GM19455 (cell line): ENCODE measurements at regions not wholly inside any gene's neighbourhood (a gene's known extent, or its start where the extent isn't known, plus 50 kb on each side); places are given as distances from the start of the nearest gene placed in this dataset.
"Not testable (repeated sequence)": the region's sequence is repeated elsewhere in the genome, so short reads cannot be mapped to it uniquely, and the experiment has no call there.

Experiments
- ATAC-seq: cut with Tn5 transposase; IDR thresholded peaks from one replicate; pipeline ENCODE4 v1.9.1; 2021; ENCODE audit not compliant: unreplicated experiment

GRCh38 chr17:77834170-77835115 is 124.1 kb upstream of the TNRC6C start:
- no peak for ATAC-seq

DNA sequence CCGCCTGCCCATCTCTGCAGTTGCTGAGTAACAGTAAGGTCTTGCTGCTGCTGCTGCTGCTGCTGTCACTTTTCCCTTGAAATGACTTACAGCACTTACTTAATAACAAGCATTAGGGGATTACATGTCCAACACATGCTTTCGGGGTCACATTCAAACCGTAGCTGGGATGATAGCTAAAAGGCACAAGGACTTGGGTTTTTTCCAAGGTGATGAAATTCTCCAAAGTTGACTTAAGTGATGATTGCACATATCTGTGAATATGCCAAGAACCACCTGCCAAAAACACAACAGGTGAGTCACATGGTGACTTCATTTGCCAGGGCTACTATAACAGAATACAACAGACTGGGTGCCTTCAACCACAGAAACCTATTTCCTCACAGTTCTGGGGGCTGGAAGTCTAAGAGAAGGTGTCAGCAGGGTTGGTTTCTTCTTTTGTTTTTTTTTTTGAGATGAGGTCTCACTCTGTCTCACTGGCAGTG is 121.9 kb upstream of the TNRC6C start:
- no peak for ATAC-seq

- ATAC-seq, result not testable (repeated sequence)
Measured at GRCh38 chr17:77837072-77837471, 121.4 kb upstream of the TNRC6C start.

- ATAC-seq, result no peak
Measured at GRCh38 chr17:77837917-77838316, 120.6 kb upstream of the TNRC6C start.

- ATAC-seq, result no peak
Measured at GRCh38 chr17:77838748-77839697, 119.5 kb upstream of the TNRC6C start.

DNA sequence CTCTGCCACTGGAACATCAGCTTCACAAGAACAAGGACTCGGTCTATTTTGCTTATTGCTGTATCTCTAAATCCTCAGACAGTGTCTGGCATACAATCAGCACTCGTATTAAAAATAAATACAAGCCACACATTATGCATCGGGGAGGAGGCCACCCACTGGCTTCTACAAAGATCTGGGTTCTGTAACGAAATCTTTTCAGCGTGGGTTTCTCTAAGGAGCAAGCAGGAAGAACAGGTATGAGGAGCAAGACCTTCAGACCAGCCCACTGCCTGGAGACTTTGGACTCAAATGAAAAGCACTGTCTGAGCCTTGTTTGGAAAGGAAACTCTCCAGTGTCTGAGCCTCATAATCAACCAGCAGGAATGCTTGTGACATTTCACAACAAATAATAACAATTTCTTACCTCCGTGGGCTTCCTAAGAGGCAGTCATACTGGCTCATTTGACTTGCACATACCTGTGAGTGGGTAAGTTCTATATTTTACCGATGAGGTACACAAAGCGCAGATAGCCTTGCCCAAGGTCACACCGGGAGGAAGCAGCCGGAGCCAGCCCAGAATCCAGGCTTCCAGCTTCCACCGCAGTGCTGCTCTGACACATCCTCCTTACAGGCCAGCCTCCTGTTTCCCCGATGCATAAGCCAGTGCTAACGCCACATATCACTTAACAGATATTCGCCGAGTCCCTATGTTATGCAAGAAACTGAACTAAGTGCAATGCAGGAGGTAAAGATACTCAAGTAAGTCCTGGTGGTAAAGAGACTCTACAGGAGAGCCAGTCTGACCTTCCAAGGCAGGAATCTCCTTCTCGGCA is 118.6 kb upstream of the TNRC6C start:
- no peak for ATAC-seq

DNA sequence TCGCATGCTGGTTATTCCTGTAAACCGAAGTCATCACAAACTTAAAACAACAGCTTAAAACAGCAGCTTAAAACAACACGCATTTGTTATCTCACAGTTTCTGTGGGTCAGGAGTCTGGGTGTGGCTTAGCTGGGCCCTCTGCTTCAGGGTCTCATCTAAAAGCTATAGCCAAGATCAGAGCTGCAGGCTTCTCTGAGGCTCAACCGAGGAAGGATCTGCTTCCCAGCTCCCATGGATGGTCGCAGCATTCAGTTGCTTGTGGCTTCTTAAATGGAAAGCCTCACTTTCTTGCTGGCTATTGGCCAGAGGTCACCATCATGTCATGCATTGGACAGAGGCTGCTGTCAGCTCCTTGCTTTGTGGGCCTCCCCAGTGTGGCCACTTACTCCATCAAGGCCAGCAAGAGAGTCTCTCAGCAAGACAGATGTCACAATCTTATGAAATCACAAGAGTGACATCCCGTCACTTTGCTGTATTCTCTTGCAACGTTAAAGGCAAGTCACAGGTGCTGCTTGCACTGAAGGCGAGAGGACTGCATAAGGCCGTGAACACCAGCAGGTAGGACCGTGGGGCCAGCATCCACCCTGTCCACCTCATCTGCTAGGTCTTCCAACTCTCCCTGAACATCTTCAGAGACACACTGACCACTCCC is 117.9 kb upstream of the TNRC6C start:
- no peak for ATAC-seq

DNA sequence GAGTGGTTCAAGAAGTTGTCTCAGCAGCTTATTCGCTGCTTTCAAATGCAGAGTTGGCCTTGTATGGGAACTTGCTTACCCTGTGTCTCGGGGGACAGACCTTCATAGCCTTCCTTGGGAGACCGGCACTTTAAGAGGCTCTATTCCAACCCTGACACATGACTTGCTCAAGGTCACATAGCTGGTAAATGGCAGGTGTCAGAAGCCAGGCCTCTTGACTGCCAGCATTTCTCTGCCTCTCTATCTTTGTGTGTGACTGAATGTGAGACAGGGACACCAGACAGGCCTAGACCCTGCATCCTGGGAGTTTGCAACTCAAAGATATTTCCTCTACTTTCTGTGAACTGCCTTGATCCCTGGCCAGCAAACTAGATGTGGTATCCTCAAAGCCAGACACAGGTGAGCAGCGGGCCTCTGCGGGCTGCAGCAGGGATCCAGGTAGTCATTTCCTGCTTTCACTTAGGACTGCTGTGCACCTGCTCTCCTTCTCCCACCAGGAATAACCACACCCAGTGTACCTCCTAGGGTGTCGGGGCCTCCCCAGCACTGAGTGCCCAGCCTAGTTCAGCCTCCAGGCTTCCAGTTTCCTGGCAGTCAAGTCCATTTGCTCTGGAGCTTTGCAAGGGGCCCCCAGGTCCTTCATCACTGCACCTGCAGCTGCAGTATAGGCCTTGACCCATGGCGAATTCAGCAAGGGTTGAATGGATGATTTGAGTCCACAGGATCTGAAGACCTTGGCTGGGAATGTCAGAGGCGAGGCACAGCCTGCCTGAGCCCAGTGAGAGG is 116.6 kb upstream of the TNRC6C start:
- no peak for ATAC-seq

GRCh38 chr17:77842528-77843147 is 115.9 kb upstream of the TNRC6C start:
- no peak for ATAC-seq

DNA sequence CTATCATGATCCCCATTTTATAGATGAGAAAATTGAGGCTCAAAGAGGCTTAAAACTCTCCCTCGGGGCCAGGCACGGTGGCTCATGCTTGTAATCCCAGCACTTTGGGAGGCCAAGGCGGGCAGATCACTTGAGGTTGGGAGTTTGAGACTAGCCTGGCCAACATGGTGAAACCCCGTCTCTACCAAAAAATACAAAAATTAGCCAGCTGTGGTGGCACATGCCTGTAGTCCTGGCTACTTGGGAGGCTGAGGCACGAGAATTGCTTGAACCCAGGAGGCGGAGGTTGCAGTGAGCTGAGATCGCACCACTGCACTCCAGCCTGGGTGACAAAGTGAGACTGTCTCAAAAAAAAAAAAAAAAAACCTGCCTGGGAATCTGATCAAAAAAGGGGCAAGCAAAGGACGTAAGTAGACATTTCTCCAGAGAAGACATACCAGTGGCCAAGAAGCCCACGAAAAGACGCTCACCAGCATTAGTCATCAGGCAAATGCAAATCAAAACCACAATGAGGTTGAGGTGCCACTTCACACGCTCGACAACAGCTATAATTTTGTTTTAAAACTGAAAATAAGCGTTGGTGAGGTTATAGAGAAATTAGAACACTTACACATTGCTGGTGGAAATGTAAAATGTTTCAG is 115.1 kb upstream of the TNRC6C start:
- ATAC-seq, result not testable (repeated sequence)

- no peak for ATAC-seq
Measured at GRCh38 chr17:77843896-77844295, 114.6 kb upstream of the TNRC6C start.

GRCh38 chr17:77844681-77845080 is 113.8 kb upstream of the TNRC6C start:
- ATAC-seq, result no peak

DNA sequence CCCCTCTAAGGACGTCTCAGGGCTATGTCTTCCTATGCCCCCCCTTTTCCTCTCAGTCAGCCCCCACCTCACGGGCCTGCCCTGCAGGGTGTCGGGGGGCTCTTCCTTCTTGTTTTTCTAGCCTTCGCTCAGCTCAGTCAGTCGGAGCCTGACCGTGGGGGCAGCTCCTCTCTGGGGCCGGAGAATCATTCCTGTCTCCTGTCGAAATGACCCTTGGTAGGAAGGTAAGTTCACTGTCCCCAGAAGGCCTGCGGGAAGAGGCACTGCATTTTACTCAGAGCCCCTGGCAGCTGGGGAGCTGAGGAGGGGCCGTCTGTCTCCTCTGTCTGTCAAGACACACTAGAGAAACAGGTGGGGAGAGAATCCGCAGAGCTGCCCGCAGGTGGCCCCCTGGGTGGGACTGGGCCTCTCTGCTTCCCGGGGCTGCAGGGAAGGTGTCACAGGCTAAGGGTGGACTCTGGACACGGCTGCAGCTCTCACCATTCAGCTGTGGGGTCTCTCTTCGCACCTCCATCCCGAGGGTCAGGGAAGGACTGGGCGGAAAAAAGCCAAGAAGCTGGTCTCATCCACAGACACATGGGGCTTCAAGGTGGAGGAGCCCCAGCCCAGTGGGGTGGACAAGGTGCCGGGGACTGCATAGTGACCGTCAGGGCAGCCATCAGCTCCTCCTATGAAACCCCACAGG is 112.8 kb upstream of the TNRC6C start:
- ATAC-seq, result no peak

- no peak for ATAC-seq
Measured at GRCh38 chr17:77846531-77847085, 111.9 kb upstream of the TNRC6C start.

DNA sequence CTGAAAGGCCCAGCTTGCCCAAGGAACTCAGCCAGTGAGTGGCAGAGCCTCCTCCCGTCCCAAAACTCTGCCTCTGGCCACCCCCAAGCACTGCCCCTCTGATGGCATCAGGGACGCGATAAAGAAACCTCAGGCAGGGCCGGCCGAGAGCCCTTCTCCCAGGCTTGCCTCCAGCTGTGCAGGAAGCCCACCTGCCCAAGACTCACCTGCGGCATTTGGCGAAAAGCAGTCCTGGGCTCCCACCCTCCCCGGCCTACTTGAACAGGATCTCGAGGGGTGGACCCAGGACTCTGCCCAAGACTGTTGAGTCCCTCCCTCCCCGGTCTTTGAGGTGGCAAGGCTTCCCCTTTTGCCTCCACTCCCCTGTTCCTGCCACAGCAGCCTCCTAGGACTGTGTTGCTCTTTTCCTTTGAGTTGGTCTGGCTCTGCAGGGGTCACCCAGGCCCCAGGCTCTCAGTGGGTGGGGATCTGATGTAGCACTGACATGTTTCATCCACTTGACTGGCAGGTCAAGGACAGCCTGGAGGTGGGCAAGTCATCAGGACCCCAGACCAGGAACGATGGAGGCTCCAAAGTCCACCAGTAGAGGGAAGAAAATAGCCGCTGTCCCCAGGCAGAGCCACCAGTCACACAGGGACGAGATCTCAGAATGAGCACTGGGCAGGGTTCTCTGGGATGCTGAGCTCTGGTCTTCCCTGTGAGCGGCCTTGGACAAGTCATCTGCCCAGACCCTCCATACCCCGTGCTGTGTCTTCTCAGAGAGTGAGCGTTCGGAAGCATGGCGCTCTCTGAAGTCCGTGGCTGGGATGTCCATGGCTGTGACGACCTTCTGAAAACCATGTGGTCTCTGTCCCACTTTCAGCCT is 111.0 kb upstream of the TNRC6C start:
- ATAC-seq, result no peak

DNA sequence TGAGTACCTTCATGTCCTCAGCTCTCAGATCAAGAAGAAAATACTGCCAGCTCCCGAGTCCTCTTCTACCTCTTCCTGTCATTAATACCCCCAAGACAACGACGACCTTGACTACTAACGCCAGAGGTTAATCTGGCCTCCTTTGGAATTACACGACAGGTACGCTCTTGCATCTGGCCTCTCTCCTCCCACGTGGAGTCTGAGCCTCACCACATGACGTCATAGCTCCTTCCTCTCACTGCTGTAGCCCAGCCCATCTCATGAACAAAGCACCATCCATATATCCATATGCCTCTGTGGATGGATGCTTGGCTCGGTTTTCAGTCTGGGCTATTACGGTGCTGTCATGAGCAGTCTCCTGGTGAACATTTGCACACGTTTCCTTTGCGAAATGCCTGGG is 110.2 kb upstream of the TNRC6C start:
- no peak for ATAC-seq

DNA sequence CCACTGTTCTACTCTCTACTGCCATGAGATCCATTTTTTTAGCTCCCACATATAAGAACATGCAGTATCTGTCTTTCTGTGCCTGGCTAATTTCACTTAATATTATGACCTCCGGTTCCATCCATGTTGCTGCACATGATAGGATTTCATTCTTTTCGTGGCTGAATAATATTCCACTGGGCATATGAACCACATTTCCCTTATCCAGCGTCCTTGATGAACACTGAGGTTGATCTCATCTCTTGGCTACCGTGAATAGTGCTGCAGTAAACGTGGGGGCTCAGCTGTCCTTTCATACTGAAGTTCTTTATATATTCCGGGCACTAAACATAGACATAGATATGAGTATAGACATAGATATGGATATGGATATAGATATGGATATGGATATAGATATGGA is 109.3 kb upstream of the TNRC6C start:
- ATAC-seq, result no peak
